HCT116 (cell line): ENCODE measurements at regions not wholly inside any gene's neighbourhood (a gene's known extent, or its start where the extent isn't known, plus 50 kb on each side); places are given as distances from the start of the nearest gene placed in this dataset.

Source experiments
- CBX3 ChIP-seq: IDR thresholded peaks from 2 replicates; pipeline ENCODE4 v1.6.1; 2012; ENCODE audit warnings: low read depth
- EZH2 ChIP-seq: fragments of 200-600 bp; sonication (generic); IDR thresholded peaks from 2 replicates; pipeline ENCODE4 v1.6.1; 2017; ENCODE audit warnings: antibody characterized with exemption, mixed run types
- POLR2A ChIP-seq: IDR thresholded peaks from 2 replicates; pipeline ENCODE4 v1.7.0; 2011; ENCODE audit warnings: borderline replicate concordance; ENCODE audit not compliant: insufficient read depth, insufficient read length; ENCODE audit errors: extremely low read depth
- RAD21 ChIP-seq: IDR thresholded peaks from 2 replicates; pipeline ENCODE4 v1.6.1; 2012; ENCODE audit warnings: low read depth, mild to moderate bottlenecking
- TCF7L2 ChIP-seq: IDR thresholded peaks from 2 replicates; pipeline ENCODE4 v1.7.0; 2011; ENCODE audit warnings: borderline replicate concordance, inconsistent platforms; ENCODE audit not compliant: insufficient read depth, insufficient read length; ENCODE audit errors: extremely low read depth
- YY1 ChIP-seq: IDR thresholded peaks from 2 replicates; pipeline ENCODE4 v1.6.1; 2011; ENCODE audit warnings: low read length, low read depth, moderate library complexity, mild to moderate bottlenecking; ENCODE audit not compliant: insufficient replicate concordance; ENCODE audit errors: extremely low read depth
- TF ChIP-seq, protein P1 (sequence below): IDR thresholded peaks from 2 replicates; pipeline ENCODE4 v1.6.1; 2012
- TF ChIP-seq, protein P2 (sequence below), 3 experiments: fragments of 200-600 bp in 1 of 3; sonication (generic) in 1 of 3; IDR thresholded peaks in 2 of 3; conservative IDR thresholded peaks in 1 of 3; 2 replicates each; pipeline ENCODE4 v1.5.1; 2012 to 2017; ENCODE audit warnings: low read depth in 2 of 3, low read length in 2 of 3, antibody characterized with exemption in 1 of 3, borderline replicate concordance in 1 of 3, control low read depth in 1 of 3, mild to moderate bottlenecking in 1 of 3, mixed read lengths in 1 of 3, mixed run types in 1 of 3, moderate library complexity in 1 of 3; ENCODE audit not compliant: insufficient read depth in 1 of 3

GRCh38 chrX:69085826-69086225 lies 79.4 kb downstream of the PJA1 start:
- TF ChIP-seq RAD21 (no peak), CBX3 (no peak), POLR2A (no peak), YY1 (no peak), EZH2 (no peak), TCF7L2 (no peak)
- TF ChIP-seq, protein P1, sequence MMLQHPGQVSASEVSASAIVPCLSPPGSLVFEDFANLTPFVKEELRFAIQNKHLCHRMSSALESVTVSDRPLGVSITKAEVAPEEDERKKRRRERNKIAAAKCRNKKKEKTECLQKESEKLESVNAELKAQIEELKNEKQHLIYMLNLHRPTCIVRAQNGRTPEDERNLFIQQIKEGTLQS = no peak
- TF ChIP-seq, protein P2, sequence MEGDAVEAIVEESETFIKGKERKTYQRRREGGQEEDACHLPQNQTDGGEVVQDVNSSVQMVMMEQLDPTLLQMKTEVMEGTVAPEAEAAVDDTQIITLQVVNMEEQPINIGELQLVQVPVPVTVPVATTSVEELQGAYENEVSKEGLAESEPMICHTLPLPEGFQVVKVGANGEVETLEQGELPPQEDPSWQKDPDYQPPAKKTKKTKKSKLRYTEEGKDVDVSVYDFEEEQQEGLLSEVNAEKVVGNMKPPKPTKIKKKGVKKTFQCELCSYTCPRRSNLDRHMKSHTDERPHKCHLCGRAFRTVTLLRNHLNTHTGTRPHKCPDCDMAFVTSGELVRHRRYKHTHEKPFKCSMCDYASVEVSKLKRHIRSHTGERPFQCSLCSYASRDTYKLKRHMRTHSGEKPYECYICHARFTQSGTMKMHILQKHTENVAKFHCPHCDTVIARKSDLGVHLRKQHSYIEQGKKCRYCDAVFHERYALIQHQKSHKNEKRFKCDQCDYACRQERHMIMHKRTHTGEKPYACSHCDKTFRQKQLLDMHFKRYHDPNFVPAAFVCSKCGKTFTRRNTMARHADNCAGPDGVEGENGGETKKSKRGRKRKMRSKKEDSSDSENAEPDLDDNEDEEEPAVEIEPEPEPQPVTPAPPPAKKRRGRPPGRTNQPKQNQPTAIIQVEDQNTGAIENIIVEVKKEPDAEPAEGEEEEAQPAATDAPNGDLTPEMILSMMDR (IDR thresholded peaks at IDR 0.05 in 2 of 3, conservative IDR thresholded peaks at IDR 0.05 in 1 of 3; ENCODE audit: borderline replicate concordance in 1 of 3, insufficient read depth in 1 of 3, low read depth in 2 of 3, low read length in 2 of 3) = no peak
